Stimulated activated naive CD8-positive, alpha-beta T cell treated with anti-CD3 and anti-CD28 coated beads, Interleukin-15, amount 100 ng/mL, for 72 hours (primary cell): ENCODE measurements at regions not wholly inside any gene's neighbourhood (a gene's known extent, or its start where the extent isn't known, plus 50 kb on each side); places are given as distances from the start of the nearest gene placed in this dataset.

Experiments
- ATAC-seq: fragments of 150-1000 bp; cut with Tn5 transposase; 2 replicates; pipeline ENCODE4 v1.10.0; 2021; ENCODE audit warnings: mild to moderate bottlenecking, moderate library complexity
- DNase-seq, 2 donors: peaks; one replicate each; pipeline ENCODE4 v3.0.0; 2021 to 2022
- H3K27ac Mint-ChIP-seq, 2 donors: one replicate each; pipeline ENCODE4 v1.8.0; 2022; ENCODE audit warnings: mild to moderate bottlenecking in 2 of 2, mixed read lengths in 2 of 2, moderate library complexity in 2 of 2
- H3K27me3 Mint-ChIP-seq: one replicate; pipeline ENCODE4 v1.8.0; 2022; ENCODE audit warnings: mixed read lengths
- H3K4me1 Mint-ChIP-seq: one replicate; pipeline ENCODE4 v1.8.0; 2022; ENCODE audit warnings: mild to moderate bottlenecking, mixed read lengths
- H3K4me3 Mint-ChIP-seq, 2 donors: one replicate each; pipeline ENCODE4 v1.8.0; 2022; ENCODE audit warnings: mild to moderate bottlenecking in 2 of 2, mixed read lengths in 2 of 2, moderate library complexity in 1 of 2
- H3K9me3 Mint-ChIP-seq, 2 donors: one replicate each; pipeline ENCODE4 v1.8.0; 2022; ENCODE audit warnings: mixed read lengths in 2 of 2

DNA sequence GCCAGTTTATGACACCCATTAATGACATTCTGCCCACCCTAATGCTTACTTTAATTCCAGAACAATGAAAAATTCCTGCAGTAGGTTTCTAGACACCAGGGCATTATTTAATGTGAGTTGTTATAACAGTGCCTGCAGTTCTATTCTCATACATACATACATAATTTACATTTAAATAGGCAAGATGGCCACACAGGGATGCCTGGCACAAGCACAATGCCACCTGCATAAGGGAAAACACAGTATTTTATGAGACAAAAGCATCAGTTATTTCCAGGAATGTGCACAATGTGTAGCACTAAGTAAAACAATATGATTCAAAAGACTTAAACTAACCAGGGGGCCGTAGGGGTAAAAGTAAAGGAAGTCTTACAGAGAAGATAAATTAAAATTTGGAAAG lies 243.9 kb upstream of the SPRY2 start:
- Mint-ChIP-seq H3K4me3 (no peak overlapping the region), H3K9me3 (peaks cover 2 to 10% of the 10 kb centered on the region in 2 donors), H3K27ac (no peak overlapping the region), H3K27me3 (no peaks in the 10 kb centered on the region), H3K4me1 (no peaks in the 10 kb centered on the region)
- DNase-seq (no peak), ATAC-seq (no peak)

DNA sequence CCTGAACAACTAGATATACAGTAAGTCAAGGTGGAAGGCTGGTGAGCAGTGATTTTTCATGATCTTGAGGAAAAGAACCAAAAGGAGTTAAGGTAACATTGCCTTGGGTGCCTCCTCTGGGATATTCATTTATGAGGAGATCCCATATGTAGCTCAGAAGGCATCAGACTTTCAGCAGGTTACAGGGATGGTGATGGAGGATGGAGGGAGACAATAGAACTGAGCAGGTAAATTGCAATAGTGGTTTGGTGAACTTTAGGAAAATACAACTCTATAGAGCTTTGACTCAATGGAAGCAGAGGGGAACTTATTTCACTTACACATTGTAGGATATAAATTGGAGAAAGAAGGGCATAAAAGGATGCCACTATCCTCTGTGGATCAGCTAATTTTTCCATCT lies 243.4 kb upstream of the SPRY2 start:
- Mint-ChIP-seq H3K9me3 (peaks cover 5 to 15% of the 10 kb centered on the region in 2 donors), H3K4me3 (no peak overlapping the region), H3K27ac (no peak overlapping the region), H3K4me1 (no peaks in the 10 kb centered on the region), H3K27me3 (no peaks in the 10 kb centered on the region)
- no peak for DNase-seq
- ATAC-seq = no peak

DNA sequence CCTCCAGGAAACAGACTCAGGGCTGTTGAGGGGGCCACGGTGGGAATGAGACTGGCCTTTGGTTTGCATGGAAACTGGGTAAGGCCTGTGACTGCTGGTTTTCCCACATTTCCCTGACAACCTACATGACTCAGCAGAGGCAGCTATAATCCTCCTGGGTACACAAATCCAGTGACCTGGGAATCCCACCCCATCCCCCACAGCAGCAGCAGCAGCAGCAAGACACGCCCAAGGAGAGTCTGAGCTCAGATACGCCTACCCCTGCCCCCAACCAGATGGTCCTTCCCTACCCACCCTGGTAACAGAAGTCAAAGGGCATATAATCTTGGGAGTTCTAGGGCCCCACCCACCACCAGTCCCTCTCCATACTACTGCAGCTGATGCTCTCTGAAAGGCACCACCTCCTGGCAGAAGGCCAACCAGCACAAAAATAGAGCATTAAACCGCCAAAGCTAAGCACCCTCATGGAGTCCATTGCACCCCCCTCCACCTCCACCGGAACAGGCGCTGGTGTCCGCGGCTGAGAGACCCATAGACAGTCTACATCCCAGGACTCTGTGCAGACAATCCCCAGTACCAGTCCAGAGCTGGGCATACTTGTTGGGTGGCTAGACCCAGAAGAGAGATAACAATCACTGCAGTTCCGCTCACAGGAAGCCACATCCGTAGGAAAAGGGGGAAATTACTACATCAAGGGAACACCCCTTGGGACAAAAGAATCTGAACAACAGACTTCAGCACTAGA lies 237.2 kb upstream of the SPRY2 start:
- Mint-ChIP-seq H3K27ac (no peak overlapping the region), H3K4me1 (no peaks in the 10 kb centered on the region), H3K4me3 (no peak overlapping the region), H3K9me3 (peaks cover 5 to 10% of the 10 kb centered on the region in 2 donors), H3K27me3 (no peaks in the 10 kb centered on the region)
- ATAC-seq = no peak
- DNase-seq = no peak

DNA sequence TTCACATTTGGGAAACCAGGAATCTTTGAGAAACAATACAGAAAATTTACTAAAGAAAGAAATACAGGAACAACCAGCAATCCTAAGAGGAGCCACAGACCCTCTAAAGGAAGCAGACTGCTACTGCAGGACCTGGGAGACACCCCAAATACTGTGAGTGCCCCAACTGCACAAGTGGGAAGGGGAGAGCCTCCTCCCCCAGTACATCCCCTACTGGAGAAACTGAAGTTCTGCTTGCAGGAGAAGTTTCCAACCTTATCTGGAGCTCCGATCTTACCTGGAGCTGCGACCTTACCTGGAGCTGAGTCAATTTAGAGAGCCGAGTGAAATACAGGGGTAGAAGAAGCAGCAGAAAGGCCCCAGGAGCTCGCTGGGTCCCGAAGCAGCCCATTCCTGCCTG lies 236.4 kb upstream of the SPRY2 start:
- peaks cover 5 to 10% of the 10 kb centered on the region in 2 donors for H3K9me3 Mint-ChIP-seq
- H3K27me3 Mint-ChIP-seq = no peaks in the 10 kb centered on the region
- no peak for ATAC-seq
- no peaks in the 10 kb centered on the region for H3K4me1 Mint-ChIP-seq
- H3K27ac Mint-ChIP-seq = no peak overlapping the region
- no peak overlapping the region for H3K4me3 Mint-ChIP-seq
- no peak for DNase-seq

DNA sequence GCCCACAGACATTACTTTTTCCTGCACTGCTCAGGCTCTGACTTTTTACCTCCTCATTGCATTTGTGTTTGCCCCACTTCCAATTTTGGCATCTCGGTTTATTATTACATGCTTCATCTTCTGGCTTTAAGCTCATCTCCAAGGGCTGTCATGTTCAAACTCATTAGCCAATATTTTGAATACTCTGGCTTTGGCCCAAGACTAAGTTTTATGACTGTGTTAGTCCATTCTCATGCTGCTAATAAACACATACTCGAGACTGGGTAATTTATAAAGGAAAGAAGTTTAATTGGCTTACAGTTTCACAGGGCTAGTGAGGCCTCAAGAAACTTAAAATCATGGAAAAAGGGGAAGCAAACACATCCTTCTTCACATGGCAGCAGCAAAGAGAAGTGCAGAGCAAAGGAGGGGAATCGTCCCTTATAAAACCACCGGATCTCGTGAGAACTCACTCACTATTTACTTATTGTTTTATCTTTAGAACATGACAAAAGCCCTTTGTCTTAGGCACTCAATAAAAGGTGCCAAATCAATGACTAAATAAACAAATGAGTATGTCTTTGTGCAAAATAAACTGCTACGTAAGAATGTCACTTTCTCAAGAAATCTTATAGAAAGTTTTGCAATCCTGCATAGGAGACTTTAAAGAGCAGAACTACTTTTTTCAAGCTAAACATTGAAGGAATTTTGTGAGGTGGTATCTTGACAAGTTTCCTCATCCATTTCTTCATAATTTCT lies 233.4 kb upstream of the SPRY2 start:
- H3K27me3 Mint-ChIP-seq = no peaks in the 10 kb centered on the region
- H3K9me3 Mint-ChIP-seq = peaks cover 0 to 2% of the 10 kb centered on the region in 2 donors
- H3K4me1 Mint-ChIP-seq = no peaks in the 10 kb centered on the region
- no peak overlapping the region for H3K4me3 Mint-ChIP-seq
- DNase-seq (no peak), ATAC-seq (no peak)
- H3K27ac Mint-ChIP-seq = no peak overlapping the region

DNA sequence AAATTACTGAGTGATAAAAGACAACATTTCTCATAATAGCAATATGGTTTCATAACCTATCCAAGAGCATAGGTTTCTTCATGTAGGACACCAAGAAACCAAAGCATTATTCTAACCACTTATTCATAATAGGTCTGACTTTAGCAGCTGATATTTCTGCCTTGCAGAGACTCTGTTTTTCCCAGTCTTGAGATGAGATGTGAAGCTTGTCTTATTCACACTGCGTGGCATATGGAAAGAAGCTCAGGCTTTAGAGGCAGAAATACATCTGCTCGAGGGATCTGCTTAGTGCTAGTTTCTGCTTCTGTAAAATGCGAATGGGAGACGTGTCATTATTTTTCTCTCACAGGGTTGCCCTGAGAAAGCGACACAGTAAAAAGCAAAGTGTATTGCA lies 232.0 kb upstream of the SPRY2 start:
- no peaks in the 10 kb centered on the region for H3K27me3 Mint-ChIP-seq
- ATAC-seq = no peak
- no peak overlapping the region for H3K27ac Mint-ChIP-seq
- H3K9me3 Mint-ChIP-seq = no peaks in the 10 kb centered on the region
- no peak for DNase-seq
- H3K4me1 Mint-ChIP-seq = no peaks in the 10 kb centered on the region
- no peak overlapping the region for H3K4me3 Mint-ChIP-seq

DNA sequence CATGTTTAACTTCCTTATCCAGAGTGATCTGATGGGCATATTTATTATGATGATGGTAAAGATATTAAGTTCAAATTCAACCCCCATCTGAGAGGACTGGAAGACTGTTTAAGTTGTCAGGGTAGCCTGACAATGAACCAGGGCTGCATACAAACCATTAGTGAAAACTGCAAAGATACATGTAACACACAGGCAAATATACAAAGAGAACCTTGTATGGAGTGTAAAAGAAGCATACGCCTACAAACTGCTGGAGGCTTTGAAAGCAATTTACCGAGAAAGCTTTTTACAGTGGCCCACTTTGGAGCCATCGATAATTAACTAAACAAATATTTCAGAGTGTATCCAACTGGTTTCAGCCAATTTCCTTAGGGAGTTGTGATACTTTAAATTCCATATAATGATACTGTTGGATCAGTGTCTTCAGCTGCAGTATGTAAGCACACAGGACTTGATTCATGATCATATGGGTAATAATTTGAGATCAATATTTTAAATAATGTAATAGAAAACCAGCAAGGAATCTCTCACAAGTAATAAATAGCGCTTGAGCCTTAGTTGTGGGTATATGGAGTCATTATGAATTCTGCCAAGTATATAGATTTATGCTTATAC lies 231.5 kb upstream of the SPRY2 start:
- DNase-seq (no peak), ATAC-seq (no peak)
- no peaks in the 10 kb centered on the region for H3K9me3 Mint-ChIP-seq
- H3K4me3 Mint-ChIP-seq = no peak overlapping the region
- H3K27me3 Mint-ChIP-seq = no peaks in the 10 kb centered on the region
- H3K4me1 Mint-ChIP-seq = no peaks in the 10 kb centered on the region
- H3K27ac Mint-ChIP-seq = no peak overlapping the region

DNA sequence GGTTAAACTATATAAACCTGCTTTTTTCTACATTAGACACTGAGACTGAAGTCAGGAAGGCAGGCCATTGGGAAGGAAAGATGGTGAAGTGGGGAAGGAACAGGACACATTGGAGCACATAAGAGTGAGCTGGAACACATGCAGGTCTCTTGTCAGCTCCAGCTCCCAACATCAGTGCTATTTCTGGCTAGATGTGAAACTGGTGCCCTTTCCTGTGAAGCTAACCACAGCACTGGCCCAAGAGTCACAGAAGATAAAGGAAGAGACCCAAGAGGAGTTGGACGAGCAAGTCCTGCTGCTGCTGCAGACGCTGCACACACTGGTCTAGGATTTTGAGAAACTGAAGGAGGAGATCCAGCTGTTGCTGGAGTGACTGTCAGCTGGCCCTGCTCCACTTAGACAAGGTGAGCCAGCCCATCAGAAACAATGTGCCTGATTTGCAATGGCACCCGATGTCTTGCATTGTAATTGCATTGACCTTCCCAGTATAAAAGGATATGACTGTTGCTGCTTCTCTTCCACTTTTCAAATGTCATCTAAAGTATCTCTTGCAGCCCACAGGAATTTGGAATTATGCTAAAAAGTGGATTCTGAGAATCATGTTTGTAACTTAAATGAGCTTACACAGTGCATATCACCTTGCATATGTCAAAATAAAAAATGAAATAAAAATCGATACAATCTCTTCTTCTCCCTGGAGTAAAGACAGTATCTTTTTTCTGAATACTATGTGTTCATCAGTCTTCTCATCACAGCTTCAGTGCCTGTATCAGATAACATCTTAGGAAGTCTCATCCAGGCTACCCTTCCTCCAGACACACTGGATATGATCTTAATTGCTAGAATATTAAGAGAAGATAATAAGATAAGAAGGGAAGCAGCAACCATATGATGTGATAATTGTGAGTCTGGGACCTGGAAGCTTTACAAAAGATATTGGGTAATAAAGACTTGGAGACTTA lies 230.7 kb upstream of the SPRY2 start:
- no peaks in the 10 kb centered on the region for H3K27me3 Mint-ChIP-seq
- DNase-seq = no peak
- ATAC-seq = no peak

DNA sequence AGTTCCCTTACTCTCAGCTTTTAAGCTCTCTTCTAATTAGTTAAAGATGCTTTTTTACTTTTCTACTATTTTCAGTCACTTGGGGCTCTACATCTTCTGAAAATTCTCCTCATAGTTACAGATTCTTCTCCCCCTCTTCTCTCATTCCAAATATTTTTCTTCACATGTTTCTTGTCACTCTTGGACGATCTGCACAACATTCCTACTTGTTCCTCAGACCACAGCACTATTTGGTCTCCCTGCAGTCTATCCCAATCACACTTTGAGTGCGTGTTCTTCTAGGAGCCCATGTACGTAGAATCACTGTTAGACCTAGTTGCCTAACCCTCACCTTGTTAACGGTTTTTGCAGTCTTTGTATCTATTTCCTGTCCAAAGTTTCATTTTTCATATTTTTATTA lies 222.5 kb upstream of the SPRY2 start:
- Mint-ChIP-seq H3K4me1 (no peaks in the 10 kb centered on the region), H3K27ac (no peak overlapping the region), H3K9me3 (peaks cover 4 to 6% of the 10 kb centered on the region in 2 donors), H3K4me3 (no peak overlapping the region), H3K27me3 (no peaks in the 10 kb centered on the region)
- ATAC-seq (no peak), DNase-seq (no peak)

More for the DNA sequence above, 230.7 kb upstream of the SPRY2 start:
- no peaks in the 10 kb centered on the region for H3K4me1 Mint-ChIP-seq
- H3K27ac Mint-ChIP-seq = no peak overlapping the region
- H3K9me3 Mint-ChIP-seq = no peaks in the 10 kb centered on the region
- H3K4me3 Mint-ChIP-seq = no peak overlapping the region

DNA sequence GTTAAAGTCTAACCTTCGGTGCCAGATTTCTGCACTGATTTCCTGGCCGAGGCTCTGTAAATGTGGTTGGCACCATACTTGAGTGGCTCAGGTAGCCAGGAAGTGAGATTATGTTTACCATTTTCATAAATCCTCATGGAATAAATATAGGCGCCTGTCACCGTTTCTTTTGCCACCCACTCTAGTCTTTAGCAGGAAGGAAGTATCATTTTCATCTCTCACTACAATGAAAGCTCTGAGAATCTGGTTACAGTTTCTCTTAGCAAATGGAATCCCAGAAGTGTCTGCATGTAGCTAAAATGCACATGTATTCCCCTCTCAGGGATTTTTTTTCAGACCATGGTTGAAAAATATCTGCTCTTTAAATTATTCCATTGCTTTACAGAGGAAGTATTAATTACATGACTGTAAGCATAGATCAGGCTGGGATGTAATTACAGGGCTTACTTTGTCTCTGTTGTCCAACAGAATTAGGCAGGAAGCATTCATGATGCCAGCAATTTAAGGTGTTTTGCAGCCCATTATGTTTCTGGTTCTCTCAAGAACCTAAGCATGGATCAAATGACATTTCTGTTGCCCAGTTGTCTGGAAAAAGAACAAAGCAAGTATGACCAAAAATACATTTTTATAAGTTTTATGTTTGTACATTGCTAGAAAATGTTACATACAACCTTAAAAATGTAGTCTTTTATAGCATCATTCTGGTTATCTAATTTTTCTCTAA lies 221.7 kb upstream of the SPRY2 start:
- Mint-ChIP-seq H3K4me3 (no peak overlapping the region), H3K27me3 (no peaks in the 10 kb centered on the region), H3K27ac (no peak overlapping the region), H3K9me3 (peaks cover 4 to 6% of the 10 kb centered on the region in 2 donors), H3K4me1 (no peaks in the 10 kb centered on the region)
- no peak for ATAC-seq
- no peak for DNase-seq

DNA sequence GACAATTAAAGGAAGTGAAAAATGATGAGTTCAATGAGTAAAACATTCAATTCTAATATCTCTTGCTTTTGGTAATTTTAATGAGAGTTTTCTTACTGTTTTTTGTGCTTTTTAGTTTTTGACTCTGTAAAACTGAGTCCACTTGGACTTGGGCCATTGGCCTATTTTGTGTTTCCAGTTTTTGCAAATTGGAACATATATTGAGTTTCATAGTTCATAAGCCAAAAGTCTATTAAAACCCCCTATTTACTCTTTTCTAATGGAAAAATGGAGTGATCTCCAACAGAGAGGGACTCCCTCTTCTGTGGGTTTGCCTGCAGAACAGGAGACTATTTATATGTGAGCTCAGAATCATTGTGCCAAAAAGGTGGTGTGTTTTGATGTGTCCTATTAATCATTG lies 219.7 kb upstream of the SPRY2 start:
- Mint-ChIP-seq H3K4me3 (no peak overlapping the region), H3K4me1 (no peaks in the 10 kb centered on the region), H3K27ac (no peak overlapping the region), H3K27me3 (no peaks in the 10 kb centered on the region), H3K9me3 (peaks cover 4 to 6% of the 10 kb centered on the region in 2 donors)
- ATAC-seq = no peak
- no peak for DNase-seq

DNA sequence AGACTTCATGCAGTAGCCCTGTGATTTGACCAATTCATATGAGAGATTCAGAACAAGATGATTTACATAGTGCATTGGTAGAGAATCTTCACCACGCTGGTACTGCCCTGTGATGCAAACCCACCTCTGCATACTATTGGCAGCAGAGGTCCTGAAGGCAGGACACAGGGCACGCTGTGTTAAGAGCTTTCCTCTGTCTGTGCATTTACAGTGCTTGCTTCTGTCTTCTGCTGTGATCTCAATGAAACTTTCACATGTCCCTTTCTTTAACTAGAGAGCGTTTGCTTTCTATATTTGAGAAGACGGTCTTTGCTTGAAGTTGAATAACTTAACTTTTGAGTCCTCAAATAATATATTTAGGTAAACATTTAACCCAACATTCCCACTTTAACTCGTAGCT lies 219.0 kb upstream of the SPRY2 start:
- H3K9me3 Mint-ChIP-seq = peaks cover 4 to 6% of the 10 kb centered on the region in 2 donors
- no peaks in the 10 kb centered on the region for H3K27me3 Mint-ChIP-seq
- H3K27ac Mint-ChIP-seq = no peak overlapping the region
- ATAC-seq = no peak
- no peak for DNase-seq
- no peaks in the 10 kb centered on the region for H3K4me1 Mint-ChIP-seq
- no peak overlapping the region for H3K4me3 Mint-ChIP-seq

DNA sequence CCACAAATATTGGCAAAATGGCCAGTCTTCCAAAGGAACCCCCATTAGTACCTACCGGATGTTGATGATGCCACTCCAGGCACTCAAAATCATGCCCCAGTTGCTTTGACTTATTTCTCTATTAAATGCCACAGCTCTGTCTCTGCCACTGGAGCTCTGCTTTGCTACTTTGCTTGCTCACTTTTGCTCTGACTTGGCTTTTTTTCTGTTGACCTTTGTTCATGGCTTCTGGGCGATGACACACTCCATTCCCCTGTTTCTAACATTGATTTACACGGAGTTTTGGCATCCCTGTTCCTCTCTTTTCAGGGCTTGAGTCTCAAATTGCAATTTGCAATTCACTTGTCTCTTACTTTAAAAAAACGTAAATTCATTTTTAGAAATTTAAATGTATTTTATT lies 217.1 kb upstream of the SPRY2 start:
- Mint-ChIP-seq H3K9me3 (peaks cover 4 to 6% of the 10 kb centered on the region in 2 donors), H3K27ac (no peak overlapping the region), H3K4me3 (no peak overlapping the region), H3K4me1 (no peaks in the 10 kb centered on the region), H3K27me3 (no peaks in the 10 kb centered on the region)
- ATAC-seq (no peak), DNase-seq (no peak)

DNA sequence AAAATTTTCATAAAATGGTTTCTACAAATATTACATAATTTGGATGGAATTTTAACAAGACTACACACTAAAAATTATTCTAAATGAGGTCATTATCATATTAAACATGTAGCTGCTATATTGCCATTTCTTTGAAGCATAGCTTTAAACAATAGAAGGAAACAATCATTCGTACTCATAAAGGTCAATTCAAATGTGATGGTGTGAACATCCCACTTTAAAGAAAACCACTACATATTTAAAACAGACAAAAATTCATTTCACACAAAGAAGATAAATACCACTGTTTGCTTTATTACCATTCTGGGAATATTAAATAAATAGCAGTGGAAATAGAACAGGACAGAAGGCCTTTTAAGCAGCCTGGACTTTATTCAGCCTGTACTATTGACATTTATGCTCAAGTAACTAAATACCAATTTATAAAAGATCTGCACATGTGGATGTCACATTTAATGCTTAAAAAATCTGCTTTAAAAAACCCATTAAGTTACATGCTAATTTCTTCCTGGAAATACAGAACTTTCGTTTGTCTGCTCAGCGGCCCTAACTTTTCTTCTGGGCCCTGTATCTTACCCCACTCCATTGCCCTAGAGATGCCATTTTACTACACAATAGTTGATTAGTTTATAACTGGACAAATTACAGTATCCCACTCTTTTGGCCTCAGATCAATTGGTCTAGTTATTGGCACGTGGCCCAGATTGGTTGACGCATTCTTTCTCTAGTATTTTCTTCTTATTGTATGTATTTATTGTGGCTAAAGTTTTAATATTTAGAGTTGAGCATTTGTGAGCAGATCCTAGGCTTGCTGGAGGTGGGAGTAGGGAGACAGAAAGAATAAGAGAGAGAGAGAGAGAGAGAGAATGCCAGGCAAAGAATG lies 215.1 kb upstream of the SPRY2 start:
- H3K4me3 Mint-ChIP-seq = no peak overlapping the region
- ATAC-seq (no peak), DNase-seq (no peak)
- peaks cover 4 to 6% of the 10 kb centered on the region in 2 donors for H3K9me3 Mint-ChIP-seq
- H3K27ac Mint-ChIP-seq = peak overlapping the region in 1 of 2 donors; percentile 1
- H3K27me3 Mint-ChIP-seq = no peaks in the 10 kb centered on the region
- no peaks in the 10 kb centered on the region for H3K4me1 Mint-ChIP-seq
